ENCODE measurements at regions not wholly inside any gene's neighbourhood (a gene's known extent, or its start where the extent isn't known, plus 50 kb on each side); places are given as distances from the start of the nearest gene placed in this dataset.

DNA sequence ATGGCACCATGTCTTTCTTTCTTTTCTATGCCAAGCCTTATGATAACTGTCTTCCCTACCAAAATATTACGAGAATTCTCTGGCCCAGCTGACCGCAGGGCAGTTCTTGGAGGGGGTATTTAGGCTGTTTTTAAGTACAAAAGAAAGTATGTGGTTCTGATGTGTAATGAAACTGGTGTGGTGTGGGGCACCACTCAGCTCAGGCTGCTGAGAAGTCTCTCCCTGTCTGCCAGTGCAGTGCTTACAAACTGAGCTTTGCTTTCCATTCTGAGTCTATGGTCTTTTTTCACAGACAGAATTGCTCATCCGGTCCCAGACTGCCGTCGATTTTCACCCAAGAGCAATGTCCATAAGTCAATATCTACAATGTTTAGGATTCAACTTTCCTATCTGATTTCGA, 847.6 kb downstream of the NTRK3 start:
- intact Hi-C loops (cut with micrococcal nuclease; ENCODE audit: unreplicated experiment) (no loop called here), in situ Hi-C loops (cut with HindIII; ENCODE audit: extremely low pct_ligation_motif_present, low pct_unique_long_range_greater_than_20kb) (no loop called here)
- H3K27me3 ChIP-seq (ENCODE audit: control insufficient read depth in 1 of 2, insufficient read depth in 2 of 2, low read length in 2 of 2): no peaks in the 10 kb centered on the region
- no peak overlapping the region for H3K4me3 ChIP-seq (replicated peaks in 1 of 3; ENCODE audit: insufficient read depth in 1 of 3, low read depth in 2 of 3, low read length in 3 of 3)
- CTCF ChIA-PET (ENCODE audit: low intra/inter-chr PET ratio, low total read pairs): no interaction called here
- TF ChIP-seq, protein P1, sequence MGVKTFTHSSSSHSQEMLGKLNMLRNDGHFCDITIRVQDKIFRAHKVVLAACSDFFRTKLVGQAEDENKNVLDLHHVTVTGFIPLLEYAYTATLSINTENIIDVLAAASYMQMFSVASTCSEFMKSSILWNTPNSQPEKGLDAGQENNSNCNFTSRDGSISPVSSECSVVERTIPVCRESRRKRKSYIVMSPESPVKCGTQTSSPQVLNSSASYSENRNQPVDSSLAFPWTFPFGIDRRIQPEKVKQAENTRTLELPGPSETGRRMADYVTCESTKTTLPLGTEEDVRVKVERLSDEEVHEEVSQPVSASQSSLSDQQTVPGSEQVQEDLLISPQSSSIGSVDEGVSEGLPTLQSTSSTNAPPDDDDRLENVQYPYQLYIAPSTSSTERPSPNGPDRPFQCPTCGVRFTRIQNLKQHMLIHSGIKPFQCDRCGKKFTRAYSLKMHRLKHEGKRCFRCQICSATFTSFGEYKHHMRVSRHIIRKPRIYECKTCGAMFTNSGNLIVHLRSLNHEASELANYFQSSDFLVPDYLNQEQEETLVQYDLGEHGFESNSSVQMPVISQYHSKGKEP (CRISPR knock-in tag; IDR thresholded peaks at IDR 0.05): no peak
- TF ChIP-seq NKX3-1 (CRISPR knock-in tag; IDR thresholded peaks at IDR 0.05) (no peak), ZNF3 (CRISPR knock-in tag; IDR thresholded peaks at IDR 0.05) (no peak), PHF20 (CRISPR knock-in tag; IDR thresholded peaks at IDR 0.05) (no peak), ZNF839 (CRISPR knock-in tag; IDR thresholded peaks at IDR 0.05; ENCODE audit: borderline replicate concordance) (no peak), ZNF660 (CRISPR knock-in tag; IDR thresholded peaks at IDR 0.05; ENCODE audit: borderline replicate concordance, low read depth) (no peak), CEBPG (CRISPR knock-in tag; IDR thresholded peaks at IDR 0.05) (no peak), ZNF160 (CRISPR knock-in tag; IDR thresholded peaks at IDR 0.05) (no peak), ZBTB20 (CRISPR knock-in tag; IDR thresholded peaks at IDR 0.05; ENCODE audit: borderline replicate concordance, low read depth) (no peak), ZNF883 (CRISPR knock-in tag; IDR thresholded peaks at IDR 0.05; ENCODE audit: not compliant biosample characterization) (no peak), MED13 (CRISPR knock-in tag; IDR thresholded peaks at IDR 0.05) (no peak), KAT7 (CRISPR knock-in tag; IDR thresholded peaks at IDR 0.05; ENCODE audit: borderline replicate concordance) (no peak)
- TF ChIP-seq, protein P2, sequence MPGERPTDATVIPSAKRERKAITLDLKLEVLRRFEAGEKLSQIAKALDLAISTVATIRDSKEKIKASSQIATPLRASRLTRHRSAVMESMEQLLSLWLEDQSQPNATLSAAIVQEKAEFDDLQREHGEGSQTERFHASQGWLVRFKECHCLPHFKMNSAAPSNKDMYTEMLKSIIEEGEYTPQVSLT (CRISPR knock-in tag; IDR thresholded peaks at IDR 0.05; ENCODE audit: borderline replicate concordance, low read depth): no peak
- FAIRE-seq: no peak
- 1% methylated on average over 6 of the region's 6 CpGs for WGBS (ENCODE audit: low lambda C conversion rate)
- H3K4me1 ChIP-seq (ENCODE audit: insufficient read depth, low read length): no peaks in the 10 kb centered on the region
- H3K9me3 ChIP-seq (ENCODE audit: low read length): peaks cover 91% of the 10 kb centered on the region
- H3K79me2 ChIP-seq (ENCODE audit: insufficient read depth, low read length): no peaks in the 10 kb centered on the region
- no peak overlapping the region for H2AFZ ChIP-seq (ENCODE audit: low read length)
- no peak for DNase-seq (ENCODE audit: low spot score)
- H3K27ac ChIP-seq (ENCODE audit: extremely low read length, insufficient read depth, low read length): no peak overlapping the region
- POLR2A ChIA-PET: no interaction called here
- ATAC-seq: no peak
- no peak overlapping the region for H3K4me2 ChIP-seq (ENCODE audit: low read depth, low read length)
- no peak overlapping the region for H3K9ac ChIP-seq (ENCODE audit: insufficient read depth, low read depth, low read length)
- H3K36me3 ChIP-seq (replicated peaks in 1 of 2; ENCODE audit: control insufficient read depth in 1 of 2, insufficient read depth in 2 of 2, low read length in 2 of 2): no peaks in the 10 kb centered on the region
- no TSS peak for BruUV-seq (replicated peaks)
- H4K20me1 ChIP-seq (ENCODE audit: insufficient read depth, low read length): no peaks in the 10 kb centered on the region

All from HepG2 (cell line).